ENCODE measurements at regions not wholly inside any gene's neighbourhood (a gene's known extent, or its start where the extent isn't known, plus 50 kb on each side); places are given as distances from the start of the nearest gene placed in this dataset.

DNA sequence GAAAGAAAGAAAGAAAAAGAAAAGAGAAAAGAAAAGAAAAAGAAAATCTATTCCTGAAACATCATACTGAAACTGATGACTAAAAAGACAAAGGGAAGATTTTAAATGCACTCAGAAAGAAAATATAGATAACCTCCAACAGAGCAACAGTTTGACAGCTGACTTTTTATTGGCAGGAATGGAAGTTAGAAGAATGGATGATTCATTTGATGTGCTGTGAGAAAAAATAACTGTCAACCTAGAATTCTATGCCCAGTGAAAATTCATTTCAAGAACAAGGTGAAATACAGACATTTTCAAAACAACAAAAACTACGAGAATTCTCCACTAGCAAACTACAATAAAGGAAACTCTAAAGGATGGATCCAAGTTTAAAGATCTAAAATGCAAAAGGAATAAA lies 50.5 kb upstream of the HSPA12A start:
- in situ Hi-C loops (cut with MboI; ENCODE audit: low sequenced_read_pairs) = loop anchor here (10.0 kb wide), 1 partner anchor 382 kb away; no protein-coding TSS in a partner anchor

- in situ Hi-C loops (cut with MboI; ENCODE audit: low sequenced_read_pairs) = loop anchor here (10.0 kb wide), 1 partner anchor 378 kb away; no protein-coding TSS in a partner anchor
These were observed 52.8 kb upstream of the ENO4 start for GRCh38 chr10:116796469-116796868.

- in situ Hi-C loops (cut with MboI; ENCODE audit: low sequenced_read_pairs) = loop anchor here (10.0 kb wide), 1 partner anchor 378 kb away; no protein-coding TSS in a partner anchor
These were observed 52.3 kb upstream of the ENO4 start for GRCh38 chr10:116796910-116797513.

DNA sequence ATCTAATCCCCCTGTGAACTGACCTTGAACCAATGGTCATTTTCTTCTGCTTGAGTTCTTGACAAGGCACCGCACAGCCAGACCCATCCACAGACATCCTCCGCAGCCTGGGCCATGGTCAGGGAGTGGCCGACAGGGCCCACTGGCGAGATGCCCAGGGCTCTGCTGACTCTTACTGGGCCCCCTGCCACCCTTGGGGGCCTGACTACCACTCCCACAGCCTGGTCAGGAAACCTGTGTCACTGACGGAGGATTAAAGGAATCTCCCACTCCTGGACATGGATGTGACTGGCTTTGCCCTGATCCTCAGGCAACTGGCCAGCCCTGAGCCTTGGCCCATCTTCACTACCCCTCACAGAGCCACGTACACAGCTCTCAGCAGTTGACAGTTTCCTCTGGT lies 50.4 kb upstream of the ENO4 start:
- in situ Hi-C loops (cut with MboI; ENCODE audit: low sequenced_read_pairs) = loop anchor here (10.0 kb wide), 1 partner anchor 376 kb away; no protein-coding TSS in a partner anchor
